Superior temporal gyrus (tissue), 1 donor: ENCODE measurements at regions not wholly inside any gene's neighbourhood (a gene's known extent, or its start where the extent isn't known, plus 50 kb on each side); places are given as distances from the start of the nearest gene placed in this dataset.

Source experiments
- DNase-seq: peaks from one replicate; pipeline ENCODE4 v3.0.0-alpha.2; 2016; ENCODE audit errors: extremely low spot score

- peak; percentile 51 for DNase-seq
These were observed 49.8 kb upstream of the BAHCC1 start for GRCh38 chr17:81345228-81346089.
